ENCODE measurements at regions not wholly inside any gene's neighbourhood (a gene's known extent, or its start where the extent isn't known, plus 50 kb on each side); places are given as distances from the start of the nearest gene placed in this dataset.

GRCh38 chr2:226495466-226496272, 304.0 kb downstream of the IRS1 start:
- no peak for DNase-seq
- Histone ChIP-seq H3K36me3 (ENCODE audit: insufficient read depth, low read length) (no peaks in the 10 kb centered on the region), H3K9me3 (ENCODE audit: control insufficient read depth in 1 of 2, insufficient read depth in 1 of 2, low read length in 2 of 2) (no peaks in the 10 kb centered on the region), H3K27ac (ENCODE audit: low read depth in 1 of 2, low read length in 2 of 2) (no peak overlapping the region), H3K4me1 (ENCODE audit: insufficient read depth, low read length) (no peaks in the 10 kb centered on the region), H3K4me3 (ENCODE audit: low read length) (no peak overlapping the region), H3K27me3 (ENCODE audit: control insufficient read depth in 1 of 2, insufficient read depth in 2 of 2, low read length in 2 of 2) (no peaks in the 10 kb centered on the region)
- TF ChIP-seq, protein P1, sequence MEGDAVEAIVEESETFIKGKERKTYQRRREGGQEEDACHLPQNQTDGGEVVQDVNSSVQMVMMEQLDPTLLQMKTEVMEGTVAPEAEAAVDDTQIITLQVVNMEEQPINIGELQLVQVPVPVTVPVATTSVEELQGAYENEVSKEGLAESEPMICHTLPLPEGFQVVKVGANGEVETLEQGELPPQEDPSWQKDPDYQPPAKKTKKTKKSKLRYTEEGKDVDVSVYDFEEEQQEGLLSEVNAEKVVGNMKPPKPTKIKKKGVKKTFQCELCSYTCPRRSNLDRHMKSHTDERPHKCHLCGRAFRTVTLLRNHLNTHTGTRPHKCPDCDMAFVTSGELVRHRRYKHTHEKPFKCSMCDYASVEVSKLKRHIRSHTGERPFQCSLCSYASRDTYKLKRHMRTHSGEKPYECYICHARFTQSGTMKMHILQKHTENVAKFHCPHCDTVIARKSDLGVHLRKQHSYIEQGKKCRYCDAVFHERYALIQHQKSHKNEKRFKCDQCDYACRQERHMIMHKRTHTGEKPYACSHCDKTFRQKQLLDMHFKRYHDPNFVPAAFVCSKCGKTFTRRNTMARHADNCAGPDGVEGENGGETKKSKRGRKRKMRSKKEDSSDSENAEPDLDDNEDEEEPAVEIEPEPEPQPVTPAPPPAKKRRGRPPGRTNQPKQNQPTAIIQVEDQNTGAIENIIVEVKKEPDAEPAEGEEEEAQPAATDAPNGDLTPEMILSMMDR (IDR thresholded peaks at IDR 0.05) = no peak
- H3K27ac Mint-ChIP-seq = no peak overlapping the region
- ChIA-PET POLR2A (no interaction called here), CTCF (no interaction called here)
- H3K4me1 Mint-ChIP-seq (ENCODE audit: low read depth) = no peaks in the 10 kb centered on the region
- H3K4me3 Mint-ChIP-seq = no peak overlapping the region
- no peaks in the 10 kb centered on the region for H3K36me3 Mint-ChIP-seq (ENCODE audit: low read depth)
- no peaks in the 10 kb centered on the region for H3K9me3 Mint-ChIP-seq
- no peak for ATAC-seq (ENCODE audit: poor library complexity)
- peaks cover 15% of the 10 kb centered on the region for H3K27me3 Mint-ChIP-seq
- intact Hi-C loops (cut with DNase I, micrococcal nuclease) = no loop called here

- H3K4me1 ChIP-seq (ENCODE audit: insufficient read depth, low read length) = no peaks in the 10 kb centered on the region
- H3K4me1 Mint-ChIP-seq (ENCODE audit: low read depth) = no peaks in the 10 kb centered on the region
- H3K27ac Mint-ChIP-seq = no peak overlapping the region
- H3K4me3 ChIP-seq (ENCODE audit: low read length) = no peak overlapping the region
- ATAC-seq (ENCODE audit: poor library complexity) (no peak), DNase-seq (no peak)
- H3K27me3 Mint-ChIP-seq = peaks cover 16% of the 10 kb centered on the region
- H3K36me3 Mint-ChIP-seq (ENCODE audit: low read depth) = no peaks in the 10 kb centered on the region
- TF ChIP-seq, protein P1 (IDR thresholded peaks at IDR 0.05) = no peak
- H3K27ac ChIP-seq (ENCODE audit: low read depth in 1 of 2, low read length in 2 of 2) = no peak overlapping the region
- H3K36me3 ChIP-seq (ENCODE audit: insufficient read depth, low read length) = no peaks in the 10 kb centered on the region
- H3K4me3 Mint-ChIP-seq = no peak overlapping the region
- intact Hi-C loops (cut with DNase I, micrococcal nuclease) = no loop called here
- ChIA-PET POLR2A (no interaction called here), CTCF (no interaction called here)
- no peaks in the 10 kb centered on the region for H3K9me3 ChIP-seq (ENCODE audit: control insufficient read depth in 1 of 2, insufficient read depth in 1 of 2, low read length in 2 of 2)
- no peaks in the 10 kb centered on the region for H3K27me3 ChIP-seq (ENCODE audit: control insufficient read depth in 1 of 2, insufficient read depth in 2 of 2, low read length in 2 of 2)
- H3K9me3 Mint-ChIP-seq = no peaks in the 10 kb centered on the region
Observed at GRCh38 chr2:226491112-226491511, 308.5 kb downstream of the IRS1 start.

- Histone ChIP-seq H3K27ac (ENCODE audit: low read depth in 1 of 2, low read length in 2 of 2) (no peak overlapping the region), H3K9me3 (ENCODE audit: control insufficient read depth in 1 of 2, insufficient read depth in 1 of 2, low read length in 2 of 2) (no peaks in the 10 kb centered on the region), H3K4me1 (ENCODE audit: insufficient read depth, low read length) (no peaks in the 10 kb centered on the region), H3K4me3 (ENCODE audit: low read length) (no peak overlapping the region), H3K27me3 (ENCODE audit: control insufficient read depth in 1 of 2, insufficient read depth in 2 of 2, low read length in 2 of 2) (no peaks in the 10 kb centered on the region), H3K36me3 (ENCODE audit: insufficient read depth, low read length) (no peaks in the 10 kb centered on the region)
- DNase-seq = no peak
- peaks cover 16% of the 10 kb centered on the region for H3K27me3 Mint-ChIP-seq
- H3K27ac Mint-ChIP-seq = no peak overlapping the region
- intact Hi-C loops (cut with DNase I, micrococcal nuclease) = no loop called here
- CTCF ChIA-PET = no interaction called here
- no peaks in the 10 kb centered on the region for H3K4me1 Mint-ChIP-seq (ENCODE audit: low read depth)
- no peaks in the 10 kb centered on the region for H3K9me3 Mint-ChIP-seq
- ATAC-seq (ENCODE audit: poor library complexity) = no peak
- no peak overlapping the region for H3K4me3 Mint-ChIP-seq
- TF ChIP-seq, protein P1 (IDR thresholded peaks at IDR 0.05) = no peak
- H3K36me3 Mint-ChIP-seq (ENCODE audit: low read depth) = no peaks in the 10 kb centered on the region
- POLR2A ChIA-PET = no interaction called here
Observed at GRCh38 chr2:226489775-226490541, 309.7 kb downstream of the IRS1 start.
